Small intestine (tissue), 7 donors: ENCODE measurements at regions not wholly inside any gene's neighbourhood (a gene's known extent, or its start where the extent isn't known, plus 50 kb on each side); places are given as distances from the start of the nearest gene placed in this dataset.

Experiments used
- DNase-seq, 2 donors: peaks; one replicate each; pipeline versions ENCODE4 v3.0.0 to v3.0.0-alpha.2; 2013
- FAIRE-seq: peaks from 2 replicates; lab custom pipeline; 2012; peaks lifted over from hg19 to GRCh38; lab: Jason Lieb, UNC
- H3K27ac ChIP-seq, 3 donors: one replicate each; pipeline ENCODE4 v1.5.1; 2013; ENCODE audit warnings: low read length in 2 of 3, mild to moderate bottlenecking in 2 of 3, control low read depth in 1 of 3, inconsistent platforms in 1 of 3, low read depth in 1 of 3, moderate library complexity in 1 of 3
- H3K27me3 ChIP-seq, 3 donors: one replicate each; pipeline ENCODE4 v1.6.1; 2013; ENCODE audit warnings: low read length in 3 of 3, inconsistent platforms in 1 of 3; ENCODE audit not compliant: control insufficient read depth in 3 of 3, insufficient read depth in 3 of 3
- H3K36me3 ChIP-seq, 3 donors: one replicate each; pipeline ENCODE4 v1.6.1; 2013; ENCODE audit warnings: low read length in 3 of 3, inconsistent platforms in 1 of 3, low read depth in 1 of 3, mild to moderate bottlenecking in 1 of 3, moderate library complexity in 1 of 3; ENCODE audit not compliant: control insufficient read depth in 3 of 3, insufficient read depth in 2 of 3
- H3K4me1 ChIP-seq, 3 donors: one replicate each; pipeline ENCODE4 v1.6.1; 2013; ENCODE audit warnings: low read length in 2 of 3, inconsistent platforms in 1 of 3, low read depth in 1 of 3, mild to moderate bottlenecking in 1 of 3, moderate library complexity in 1 of 3; ENCODE audit not compliant: control insufficient read depth in 3 of 3, insufficient read depth in 2 of 3
- H3K4me3 ChIP-seq, 3 donors: one replicate each; pipeline ENCODE4 v1.5.1; 2013; ENCODE audit warnings: low read length in 3 of 3, control low read depth in 1 of 3, inconsistent platforms in 1 of 3, low read depth in 1 of 3, mild to moderate bottlenecking in 1 of 3, moderate library complexity in 1 of 3
- H3K9me3 ChIP-seq, 2 donors: one replicate each; pipeline ENCODE4 v1.6.1; 2013; ENCODE audit warnings: low read depth in 1 of 2, low read length in 1 of 2; ENCODE audit not compliant: control insufficient read depth in 2 of 2, insufficient read depth in 1 of 2
- WGBS, 3 donors: extraction: QIAGEN DNeasy Blood & Tissue Kit; methylation state at CpG; one replicate each; pipeline ENCODE4 v1.1.7; 2013; 5-methylcytosine and 5-hydroxymethylcytosine counted together
- donor health status: healthy with polysubstance abuse.
- donor health status: control.
- donor health status: control.
- donor health status: Bipolar disorder and iron deficiency.
- donor health status: healthy.

DNA sequence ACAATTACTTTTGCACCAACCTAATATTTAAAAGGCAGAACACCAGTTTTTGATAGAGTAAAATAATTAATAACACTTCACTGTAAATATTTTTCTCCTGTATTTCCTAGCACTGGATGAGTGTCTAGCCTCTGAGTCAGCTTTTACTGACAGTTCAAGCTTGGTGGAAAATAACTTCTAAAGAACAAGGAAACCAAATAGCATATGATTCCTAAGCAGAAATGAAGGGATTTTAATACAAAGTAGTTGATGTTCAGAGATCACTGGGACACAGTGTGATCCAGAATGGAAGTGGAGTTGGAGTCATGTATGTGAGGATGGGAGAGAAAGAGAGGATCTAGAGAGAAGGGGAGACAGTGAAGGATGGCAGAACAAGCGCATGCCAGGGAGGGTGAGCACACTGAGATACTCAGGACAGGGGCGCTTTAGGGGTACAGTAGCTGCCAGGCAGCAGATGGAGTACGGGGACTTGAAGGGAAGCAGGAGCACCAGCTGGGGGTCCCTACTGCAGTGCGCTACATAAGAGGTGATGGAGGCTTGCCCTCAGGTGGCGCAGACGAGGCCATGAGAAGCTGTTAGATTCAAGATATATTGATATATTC is 117.9 kb upstream of the KLF6 start:
- FAIRE-seq = no peak
- Histone ChIP-seq H3K27ac (peak overlapping the region in 2 of 3 donors; percentile 77), H3K9me3 (peaks cover 0 to 4% of the 10 kb centered on the region in 2 donors), H3K4me3 (no peak overlapping the region), H3K36me3 (no peaks in the 10 kb centered on the region), H3K27me3 (no peaks in the 10 kb centered on the region), H3K4me1 (peaks cover 0 to 11% (median 0%) of the 10 kb centered on the region in 3 donors)
- WGBS, 3 donors = 96 to 97% (median 96%) methylated on average over 6 of the region's 6 CpGs
- DNase-seq = peak in 1 of 2 donors; percentile 74

DNA sequence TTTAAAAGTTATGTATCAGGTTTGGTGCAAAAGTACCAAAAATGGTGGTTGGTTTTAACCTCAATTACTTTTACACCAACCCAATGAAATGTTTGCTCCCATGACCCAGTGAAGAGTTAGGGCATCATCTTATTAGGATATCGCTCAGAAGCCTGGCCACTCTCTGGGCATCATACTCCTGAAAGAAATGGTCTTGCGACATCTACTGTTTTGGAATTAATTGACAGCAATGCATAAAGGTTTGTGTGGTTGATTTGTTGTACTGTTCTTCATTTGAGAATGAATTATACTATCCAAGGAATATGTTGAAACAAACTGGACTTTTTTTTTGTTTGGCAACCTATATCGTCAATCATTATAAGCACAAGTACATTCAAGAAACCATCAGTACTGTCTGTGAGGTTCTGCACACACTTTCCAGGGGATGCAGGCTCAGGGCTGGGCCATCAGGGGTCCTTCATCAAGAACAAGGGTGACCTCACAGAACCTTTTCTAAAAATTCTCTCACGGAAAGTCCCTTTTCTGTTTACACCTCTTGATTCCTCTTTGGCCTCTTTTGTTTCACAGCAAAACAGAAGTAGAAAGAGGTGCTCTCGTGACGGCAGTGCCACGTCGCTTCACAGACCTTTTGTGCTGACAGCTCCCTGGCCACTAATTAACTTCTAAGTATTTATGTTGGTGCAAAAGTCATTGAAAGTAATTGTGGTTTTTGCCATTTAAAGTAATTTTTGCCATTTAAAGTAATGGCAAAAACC is 117.2 kb upstream of the KLF6 start:
- Histone ChIP-seq H3K4me1 (peaks cover 0 to 11% (median 0%) of the 10 kb centered on the region in 3 donors), H3K36me3 (no peaks in the 10 kb centered on the region), H3K27me3 (no peaks in the 10 kb centered on the region), H3K4me3 (no peak overlapping the region), H3K9me3 (peaks cover 0 to 4% of the 10 kb centered on the region in 2 donors), H3K27ac (peak overlapping the region in 2 of 3 donors; percentile 33 to 77)
- 48 to 56% (median 53%) methylated on average over 8 of the region's 8 CpGs for WGBS, 3 donors
- DNase-seq (peak; percentile 33 to 88), FAIRE-seq (no peak)

- no peak for FAIRE-seq
- no peak overlapping the region for H3K4me3 ChIP-seq
Observed at GRCh38 chr10:3901370-3901769, 116.4 kb upstream of the KLF6 start.

DNA sequence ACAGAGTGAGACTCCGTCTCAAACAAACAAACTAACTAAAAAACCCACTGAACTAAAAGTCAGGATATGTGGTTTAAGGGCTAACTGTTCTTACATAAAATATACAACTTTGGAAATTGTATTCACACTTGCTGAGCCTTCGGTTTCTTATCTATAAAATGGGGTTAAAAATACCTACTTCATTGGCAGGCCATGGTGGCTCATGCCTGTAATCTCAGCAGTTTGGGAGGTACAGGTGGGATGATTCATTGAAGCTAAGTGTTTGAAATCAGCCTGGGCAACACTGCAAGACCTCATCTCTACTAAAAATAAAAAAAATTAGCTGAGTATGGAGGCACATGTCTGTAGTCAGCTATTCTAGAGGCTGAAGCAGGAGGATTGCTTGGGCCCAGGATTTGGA is 115.4 kb upstream of the KLF6 start:
- no peak for DNase-seq
- no peaks in the 10 kb centered on the region for H3K9me3 ChIP-seq
- WGBS, 3 donors = 93 to 94% (median 94%) methylated on average over 2 of the region's 2 CpGs
- H3K4me3 ChIP-seq = no peak overlapping the region
- no peak for FAIRE-seq
- H3K4me1 ChIP-seq = peaks cover 0 to 11% (median 0%) of the 10 kb centered on the region in 3 donors
- no peaks in the 10 kb centered on the region for H3K36me3 ChIP-seq
- no peak overlapping the region for H3K27ac ChIP-seq
- no peaks in the 10 kb centered on the region for H3K27me3 ChIP-seq

More at GRCh38 chr10:3901370-3901769, 116.4 kb upstream of the KLF6 start:
- WGBS, 3 donors = 72 to 89% (median 81%) methylated on average over 2 of the region's 2 CpGs
- H3K36me3 ChIP-seq = no peaks in the 10 kb centered on the region
- H3K9me3 ChIP-seq = peaks cover 0 to 3% of the 10 kb centered on the region in 2 donors
- peaks cover 0 to 11% (median 0%) of the 10 kb centered on the region in 3 donors for H3K4me1 ChIP-seq
- H3K27ac ChIP-seq = peak overlapping the region in 1 of 3 donors; percentile 3
- no peak for DNase-seq
- no peaks in the 10 kb centered on the region for H3K27me3 ChIP-seq

DNA sequence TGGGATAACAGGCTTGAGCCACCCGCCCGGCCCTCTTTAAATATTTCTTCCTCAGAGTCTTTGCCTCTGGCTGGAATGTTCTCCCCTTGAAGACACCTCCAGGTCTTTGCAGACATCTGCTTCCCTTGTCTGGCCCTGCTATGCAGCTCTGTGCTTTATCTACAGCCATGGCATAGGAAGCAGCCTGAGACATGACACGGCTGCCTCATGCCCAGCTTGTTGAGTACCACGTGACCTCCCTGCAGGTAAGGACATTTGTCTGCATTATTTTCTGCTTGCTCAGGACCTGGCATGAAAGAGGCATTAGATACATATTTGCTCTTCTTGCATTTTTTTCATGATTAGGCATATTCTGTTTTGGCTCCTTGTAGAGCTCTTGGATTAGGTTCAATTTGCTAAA is 113.8 kb upstream of the KLF6 start:
- no peaks in the 10 kb centered on the region for H3K27me3 ChIP-seq
- WGBS, 3 donors = 92 to 96% (median 92%) methylated on average over 4 of the region's 4 CpGs
- H3K27ac ChIP-seq = no peak overlapping the region
- no peaks in the 10 kb centered on the region for H3K36me3 ChIP-seq
- H3K9me3 ChIP-seq = no peaks in the 10 kb centered on the region
- peaks cover 0 to 11% (median 2%) of the 10 kb centered on the region in 3 donors for H3K4me1 ChIP-seq
- DNase-seq (no peak), FAIRE-seq (no peak)
- no peak overlapping the region for H3K4me3 ChIP-seq

GRCh38 chr10:3897156-3897555 is 112.1 kb upstream of the KLF6 start:
- Histone ChIP-seq H3K4me1 (peaks cover 0 to 3% (median 2%) of the 10 kb centered on the region in 3 donors), H3K9me3 (no peaks in the 10 kb centered on the region), H3K36me3 (no peaks in the 10 kb centered on the region), H3K27ac (no peak overlapping the region), H3K27me3 (no peaks in the 10 kb centered on the region), H3K4me3 (no peak overlapping the region)
- DNase-seq = no peak
- 66 to 91% (median 86%) methylated on average over 6 of the region's 6 CpGs for WGBS, 3 donors
- FAIRE-seq = no peak

- FAIRE-seq (no peak), DNase-seq (no peak)
- 81 to 90% (median 86%) methylated on average over 8 of the region's 8 CpGs for WGBS, 3 donors
- H3K36me3 ChIP-seq = no peaks in the 10 kb centered on the region
- H3K27me3 ChIP-seq = no peaks in the 10 kb centered on the region
- peaks cover 0 to 2% (median 0%) of the 10 kb centered on the region in 3 donors for H3K4me1 ChIP-seq
- H3K27ac ChIP-seq = no peak overlapping the region
- H3K9me3 ChIP-seq = no peaks in the 10 kb centered on the region
- H3K4me3 ChIP-seq = no peak overlapping the region
Observed at GRCh38 chr10:3896161-3896560, 111.2 kb upstream of the KLF6 start.

- H3K27ac ChIP-seq = no peak overlapping the region
- WGBS, 3 donors = 66 to 74% (median 66%) methylated on average over 5 of the region's 5 CpGs
- FAIRE-seq = no peak
Observed at GRCh38 chr10:3895045-3895631, 110.1 kb upstream of the KLF6 start.

More at GRCh38 chr10:3895045-3895631, 110.1 kb upstream of the KLF6 start:
- DNase-seq = no peak
- Histone ChIP-seq H3K27me3 (no peaks in the 10 kb centered on the region), H3K9me3 (no peaks in the 10 kb centered on the region), H3K4me3 (no peak overlapping the region), H3K36me3 (no peaks in the 10 kb centered on the region), H3K4me1 (peaks cover 0 to 2% (median 0%) of the 10 kb centered on the region in 3 donors)
